ENCODE measurements at regions not wholly inside any gene's neighbourhood (a gene's known extent, or its start where the extent isn't known, plus 50 kb on each side); places are given as distances from the start of the nearest gene placed in this dataset.

DNA sequence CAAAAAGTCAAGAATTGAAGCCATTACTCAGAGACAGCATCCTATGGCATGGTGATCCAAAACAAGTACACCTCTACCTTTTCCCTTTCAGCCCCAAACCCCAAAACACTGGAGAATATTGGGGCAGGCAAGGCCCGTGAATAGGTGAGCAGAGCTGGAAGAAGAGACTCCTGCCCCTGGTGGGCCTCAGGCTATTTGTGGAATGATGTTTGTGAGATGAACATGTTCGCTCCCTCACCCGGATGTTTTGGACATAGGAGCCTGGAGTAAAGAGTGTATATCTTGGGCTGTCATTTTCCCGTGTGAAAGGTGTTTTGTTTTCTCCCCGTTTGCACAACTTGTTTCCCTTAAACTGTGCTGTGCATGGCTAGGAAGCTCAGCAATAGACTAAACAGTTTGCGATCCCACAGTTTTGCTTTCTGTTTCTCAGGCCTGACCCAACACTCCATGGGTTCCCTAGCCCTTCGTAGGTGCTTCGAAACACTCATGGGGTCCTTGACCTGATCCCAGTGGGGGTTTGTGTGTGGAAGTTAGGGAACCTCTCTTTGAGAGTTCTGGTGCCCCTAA is 136.5 kb upstream of the TNP1 start:
- FAIRE-seq (no peak), DNase-seq (ENCODE audit: low read depth, low spot score) (no peak)
- Histone ChIP-seq H2AFZ (ENCODE audit: control insufficient read depth, low read length) (no peak overlapping the region), H3K4me2 (ENCODE audit: control insufficient read depth, extremely low read depth, insufficient read depth, low read depth, low read length) (no peak overlapping the region), H3K4me3 (ENCODE audit: control insufficient read depth in 2 of 3, extremely low read depth in 1 of 3, insufficient read depth in 2 of 3, low read depth in 1 of 3, low read length in 3 of 3) (no peak overlapping the region), H3K27ac (ENCODE audit: control insufficient read depth, insufficient read depth, low read length) (no peak overlapping the region), H3K9me1 (ENCODE audit: control insufficient read depth, extremely low read depth, insufficient read depth, low read length) (no peaks in the 10 kb centered on the region), H3K9ac (ENCODE audit: control insufficient read depth, extremely low read depth, insufficient read depth, low read length) (no peak overlapping the region), H3K9me3 (ENCODE audit: control insufficient read depth, low read depth, low read length) (no peaks in the 10 kb centered on the region), H3K36me3 (ENCODE audit: control insufficient read depth in 2 of 2, extremely low read depth in 1 of 2, insufficient read depth in 2 of 2, low read length in 2 of 2) (no peaks in the 10 kb centered on the region), H3K27me3 (ENCODE audit: control insufficient read depth, extremely low read depth, insufficient read depth, low read length) (peaks cover 17% of the 10 kb centered on the region), H4K20me1 (ENCODE audit: control insufficient read depth, extremely low read depth, insufficient read depth, low read length) (no peaks in the 10 kb centered on the region), H3K4me1 (ENCODE audit: control insufficient read depth, extremely low read depth, insufficient read depth, low read length) (no peaks in the 10 kb centered on the region), H3K79me2 (ENCODE audit: control insufficient read depth, insufficient read depth, low read length) (no peaks in the 10 kb centered on the region)
- dilution Hi-C loops (cut with MboI; ENCODE audit: extremely low pct_ligation_motif_present, low sequenced_read_pairs), result no loop called here
- TF ChIP-seq, protein P1, sequence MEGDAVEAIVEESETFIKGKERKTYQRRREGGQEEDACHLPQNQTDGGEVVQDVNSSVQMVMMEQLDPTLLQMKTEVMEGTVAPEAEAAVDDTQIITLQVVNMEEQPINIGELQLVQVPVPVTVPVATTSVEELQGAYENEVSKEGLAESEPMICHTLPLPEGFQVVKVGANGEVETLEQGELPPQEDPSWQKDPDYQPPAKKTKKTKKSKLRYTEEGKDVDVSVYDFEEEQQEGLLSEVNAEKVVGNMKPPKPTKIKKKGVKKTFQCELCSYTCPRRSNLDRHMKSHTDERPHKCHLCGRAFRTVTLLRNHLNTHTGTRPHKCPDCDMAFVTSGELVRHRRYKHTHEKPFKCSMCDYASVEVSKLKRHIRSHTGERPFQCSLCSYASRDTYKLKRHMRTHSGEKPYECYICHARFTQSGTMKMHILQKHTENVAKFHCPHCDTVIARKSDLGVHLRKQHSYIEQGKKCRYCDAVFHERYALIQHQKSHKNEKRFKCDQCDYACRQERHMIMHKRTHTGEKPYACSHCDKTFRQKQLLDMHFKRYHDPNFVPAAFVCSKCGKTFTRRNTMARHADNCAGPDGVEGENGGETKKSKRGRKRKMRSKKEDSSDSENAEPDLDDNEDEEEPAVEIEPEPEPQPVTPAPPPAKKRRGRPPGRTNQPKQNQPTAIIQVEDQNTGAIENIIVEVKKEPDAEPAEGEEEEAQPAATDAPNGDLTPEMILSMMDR (optimal IDR thresholded peaks at IDR 0.05 in 1 of 3, IDR thresholded peaks at IDR 0.05 in 1 of 3, conservative IDR thresholded peaks at IDR 0.05 in 1 of 3; ENCODE audit: extremely low read depth in 1 of 3, insufficient read depth in 2 of 3, low read length in 3 of 3), result no peak
- no peak for TF ChIP-seq EZH2 (IDR thresholded peaks at IDR 0.05; ENCODE audit: low read length)

GRCh38 chr2:216994353-216994854 is 134.5 kb upstream of the TNP1 start:
- H3K9ac ChIP-seq (ENCODE audit: control insufficient read depth, extremely low read depth, insufficient read depth, low read length), result no peak overlapping the region
- H4K20me1 ChIP-seq (ENCODE audit: control insufficient read depth, extremely low read depth, insufficient read depth, low read length), result no peaks in the 10 kb centered on the region
- FAIRE-seq (no peak), DNase-seq (ENCODE audit: low read depth, low spot score) (no peak)
- no peak overlapping the region for H3K27ac ChIP-seq (ENCODE audit: control insufficient read depth, insufficient read depth, low read length)
- dilution Hi-C loops (cut with MboI; ENCODE audit: extremely low pct_ligation_motif_present, low sequenced_read_pairs), result no loop called here
- H3K9me1 ChIP-seq (ENCODE audit: control insufficient read depth, extremely low read depth, insufficient read depth, low read length), result no peaks in the 10 kb centered on the region
- H3K9me3 ChIP-seq (ENCODE audit: control insufficient read depth, low read depth, low read length), result no peaks in the 10 kb centered on the region
- no peak overlapping the region for H3K4me2 ChIP-seq (ENCODE audit: control insufficient read depth, extremely low read depth, insufficient read depth, low read depth, low read length)
- no peak for TF ChIP-seq EZH2 (IDR thresholded peaks at IDR 0.05; ENCODE audit: low read length)
- TF ChIP-seq, protein P1 (optimal IDR thresholded peaks at IDR 0.05 in 1 of 3, IDR thresholded peaks at IDR 0.05 in 1 of 3, conservative IDR thresholded peaks at IDR 0.05 in 1 of 3; ENCODE audit: extremely low read depth in 1 of 3, insufficient read depth in 2 of 3, low read length in 3 of 3), result no peak
- no peaks in the 10 kb centered on the region for H3K4me1 ChIP-seq (ENCODE audit: control insufficient read depth, extremely low read depth, insufficient read depth, low read length)
- H3K27me3 ChIP-seq (ENCODE audit: control insufficient read depth, extremely low read depth, insufficient read depth, low read length), result peaks cover 17% of the 10 kb centered on the region
- no peak overlapping the region for H3K4me3 ChIP-seq (ENCODE audit: control insufficient read depth in 2 of 3, extremely low read depth in 1 of 3, insufficient read depth in 2 of 3, low read depth in 1 of 3, low read length in 3 of 3)
- no peak overlapping the region for H2AFZ ChIP-seq (ENCODE audit: control insufficient read depth, low read length)
- H3K36me3 ChIP-seq (ENCODE audit: control insufficient read depth in 2 of 2, extremely low read depth in 1 of 2, insufficient read depth in 2 of 2, low read length in 2 of 2), result no peaks in the 10 kb centered on the region
- H3K79me2 ChIP-seq (ENCODE audit: control insufficient read depth, insufficient read depth, low read length), result no peaks in the 10 kb centered on the region

All from keratinocyte (primary cell).